Coronary artery (tissue), 2 donors: ENCODE measurements at regions not wholly inside any gene's neighbourhood (a gene's known extent, or its start where the extent isn't known, plus 50 kb on each side); places are given as distances from the start of the nearest gene placed in this dataset.

Experiments used
- DNase-seq: peaks from one replicate; pipeline ENCODE4 v3.0.0-alpha.2; 2017; ENCODE audit warnings: low spot score
- H3K27ac ChIP-seq, 2 donors: fragments of 200-600 bp; sonication (generic); one replicate each; pipeline ENCODE4 v1.5.1; 2016 to 2019
- H3K4me3 ChIP-seq: fragments of 200-600 bp; sonication (generic); 2 replicates; pipeline ENCODE4 v1.5.1; 2016; ENCODE audit warnings: mild to moderate bottlenecking, moderate library complexity
- TF ChIP-seq, protein P1 (sequence below): fragments of 200-600 bp; sonication (generic); IDR thresholded peaks from one replicate; pipeline ENCODE4 v1.5.1; 2019; ENCODE audit warnings: antibody characterized with exemption

- no peak for DNase-seq
- no peak overlapping the region for H3K27ac ChIP-seq
Measured at GRCh38 chr2:239535413-239536144, 134.8 kb upstream of the HDAC4 start.

DNA sequence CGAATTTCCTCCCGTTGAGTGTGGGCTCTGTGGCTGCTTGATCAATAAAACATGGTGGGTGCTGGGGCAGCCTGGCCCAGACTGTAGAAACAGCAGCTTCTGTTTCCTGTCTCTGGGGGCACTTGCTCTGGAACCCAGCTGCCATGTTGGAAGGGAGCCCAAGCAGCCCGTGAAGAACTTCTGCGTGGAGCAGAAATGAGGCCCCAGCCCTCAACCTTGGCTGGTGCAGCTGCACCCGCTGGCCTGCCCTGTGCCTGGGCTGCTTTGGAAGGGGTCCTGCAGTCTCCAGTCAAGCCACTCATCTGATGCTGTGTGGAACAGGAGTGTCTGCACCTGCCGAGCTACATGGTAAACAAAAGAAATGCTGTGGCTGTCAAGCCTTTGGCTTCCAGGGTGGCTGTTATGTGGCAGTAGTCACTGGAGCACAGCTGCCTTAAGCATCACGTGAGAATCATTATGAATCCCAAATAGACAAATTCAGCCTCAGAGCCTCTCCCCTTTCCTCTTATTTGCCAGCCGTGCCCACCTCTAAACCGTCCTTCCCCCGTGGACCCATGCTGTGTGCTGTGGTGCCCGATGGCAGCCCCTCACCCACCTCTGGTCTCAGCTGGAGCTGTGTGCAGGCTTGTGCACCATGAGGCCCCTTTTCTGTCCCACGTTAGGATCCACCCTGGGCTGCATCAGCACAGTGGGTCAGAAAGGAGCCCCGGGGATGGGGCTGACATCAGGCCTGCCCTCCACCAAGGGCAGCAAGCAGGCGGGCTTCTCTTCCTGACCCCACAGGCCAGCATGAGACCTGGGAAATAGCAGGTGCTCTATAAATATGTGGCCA lies 134.0 kb upstream of the HDAC4 start:
- no peak for DNase-seq
- TF ChIP-seq, protein P1, sequence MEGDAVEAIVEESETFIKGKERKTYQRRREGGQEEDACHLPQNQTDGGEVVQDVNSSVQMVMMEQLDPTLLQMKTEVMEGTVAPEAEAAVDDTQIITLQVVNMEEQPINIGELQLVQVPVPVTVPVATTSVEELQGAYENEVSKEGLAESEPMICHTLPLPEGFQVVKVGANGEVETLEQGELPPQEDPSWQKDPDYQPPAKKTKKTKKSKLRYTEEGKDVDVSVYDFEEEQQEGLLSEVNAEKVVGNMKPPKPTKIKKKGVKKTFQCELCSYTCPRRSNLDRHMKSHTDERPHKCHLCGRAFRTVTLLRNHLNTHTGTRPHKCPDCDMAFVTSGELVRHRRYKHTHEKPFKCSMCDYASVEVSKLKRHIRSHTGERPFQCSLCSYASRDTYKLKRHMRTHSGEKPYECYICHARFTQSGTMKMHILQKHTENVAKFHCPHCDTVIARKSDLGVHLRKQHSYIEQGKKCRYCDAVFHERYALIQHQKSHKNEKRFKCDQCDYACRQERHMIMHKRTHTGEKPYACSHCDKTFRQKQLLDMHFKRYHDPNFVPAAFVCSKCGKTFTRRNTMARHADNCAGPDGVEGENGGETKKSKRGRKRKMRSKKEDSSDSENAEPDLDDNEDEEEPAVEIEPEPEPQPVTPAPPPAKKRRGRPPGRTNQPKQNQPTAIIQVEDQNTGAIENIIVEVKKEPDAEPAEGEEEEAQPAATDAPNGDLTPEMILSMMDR, result no peak
- no peak overlapping the region for H3K4me3 ChIP-seq
- H3K27ac ChIP-seq, result no peak overlapping the region

More at GRCh38 chr2:239535413-239536144, 134.8 kb upstream of the HDAC4 start:
- H3K4me3 ChIP-seq, result no peak overlapping the region
- TF ChIP-seq, protein P1, result no peak

DNA sequence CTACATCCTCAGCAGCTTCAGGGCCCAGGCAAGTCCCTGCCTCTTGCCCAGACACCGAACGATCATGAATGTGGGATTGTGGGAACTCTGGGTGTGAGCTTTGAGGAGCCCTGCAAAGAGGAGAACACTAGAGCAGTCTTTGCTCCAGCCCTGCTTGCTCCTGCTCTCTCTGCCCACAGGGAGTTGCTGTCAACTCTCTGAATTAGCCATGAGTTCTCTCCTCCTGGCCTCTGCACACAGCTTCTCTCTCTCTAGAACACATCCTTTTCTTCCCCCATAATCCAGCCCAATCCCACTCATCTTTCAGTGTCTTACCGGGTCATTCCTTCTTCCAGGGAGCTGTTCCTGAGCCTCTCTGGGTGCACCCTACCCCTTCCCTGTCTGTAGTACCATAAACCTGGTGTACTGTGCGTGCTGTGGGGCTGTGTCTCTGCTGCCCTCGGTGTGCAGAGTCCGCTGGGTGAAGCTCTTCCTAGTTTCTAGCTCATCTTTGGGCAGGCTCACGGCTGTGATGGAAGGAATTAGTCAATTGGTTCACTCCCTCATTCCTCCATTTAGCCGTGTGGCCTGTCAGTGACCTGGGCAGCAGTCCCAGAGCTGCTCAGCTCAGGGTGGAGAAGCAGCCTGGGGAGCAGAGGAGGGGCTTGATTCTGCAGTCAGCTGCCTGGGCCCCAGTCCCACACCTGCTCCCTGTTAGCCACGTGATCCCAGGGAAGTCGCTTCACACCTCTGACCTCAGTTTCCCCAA lies 132.9 kb upstream of the HDAC4 start:
- no peak overlapping the region for H3K4me3 ChIP-seq
- DNase-seq, result no peak
- H3K27ac ChIP-seq, result no peak overlapping the region
- TF ChIP-seq, protein P1, result no peak

- DNase-seq, result no peak
- Histone ChIP-seq H3K4me3 (no peak overlapping the region), H3K27ac (no peak overlapping the region)
- TF ChIP-seq, protein P1, result no peak
Measured at GRCh38 chr2:239532859-239533258, 132.0 kb upstream of the HDAC4 start.

GRCh38 chr2:239532250-239532649 lies 131.4 kb upstream of the HDAC4 start:
- no peak for DNase-seq
- Histone ChIP-seq H3K27ac (no peak overlapping the region), H3K4me3 (no peak overlapping the region)
- TF ChIP-seq, protein P1, result no peak

DNA sequence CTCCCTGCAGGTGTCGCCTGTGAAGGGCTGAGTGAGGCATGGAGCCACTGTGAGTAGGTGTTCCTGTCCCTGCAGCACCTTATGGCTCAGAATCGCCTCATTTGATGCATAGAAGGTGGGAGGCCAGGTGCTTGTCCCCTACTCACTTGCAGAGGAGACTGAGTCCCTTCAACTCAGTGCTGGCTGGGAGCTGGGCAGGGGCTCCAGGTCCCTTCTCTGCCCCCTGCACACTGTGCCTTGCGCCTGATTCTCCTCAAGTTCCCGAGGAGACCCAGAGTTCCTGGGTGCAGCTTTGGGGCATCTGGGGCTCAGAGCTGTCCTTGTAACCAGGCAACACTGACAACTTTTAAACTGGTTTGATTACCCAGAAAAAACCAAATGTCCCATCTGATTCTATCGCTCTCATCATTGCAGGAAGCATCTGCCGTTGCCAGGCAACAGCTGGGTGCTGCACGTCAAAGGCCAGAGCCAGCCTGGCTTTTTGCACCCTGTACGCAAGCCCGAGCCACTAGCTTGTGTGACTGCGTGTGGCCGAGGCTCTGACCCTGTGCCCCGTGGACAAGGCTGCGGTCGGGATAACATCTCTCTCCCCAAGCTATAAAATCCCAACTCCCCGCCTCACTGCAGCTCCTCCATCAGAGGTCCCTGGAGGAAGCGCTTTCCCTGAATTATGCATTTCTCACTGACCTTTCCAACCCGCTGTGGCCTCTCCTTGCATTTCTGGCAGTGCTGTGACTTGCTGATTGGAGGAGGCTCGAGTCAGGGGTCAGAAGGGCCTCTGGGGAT lies 130.8 kb upstream of the HDAC4 start:
- no peak overlapping the region for H3K4me3 ChIP-seq
- no peak for DNase-seq
- H3K27ac ChIP-seq, result no peak overlapping the region
- TF ChIP-seq, protein P1, result no peak
